HL-60 (cell line): ENCODE measurements at regions not wholly inside any gene's neighbourhood (a gene's known extent, or its start where the extent isn't known, plus 50 kb on each side); places are given as distances from the start of the nearest gene placed in this dataset.

Source experiments
- DNase-seq, 2 experiments: peaks; one replicate each; pipeline ENCODE4 v3.0.0-alpha.2; 2010 to 2020; ENCODE audit warnings: low read depth in 1 of 2, low spot score in 1 of 2
- H3K27ac ChIP-seq: fragments of 250-450 bp; sonication (Bioruptor Pico); replicated peaks from 2 replicates; pipeline ENCODE4 v1.5.1; 2020; ENCODE audit warnings: mild to moderate bottlenecking, moderate library complexity
- H3K27me3 ChIP-seq: fragments of 250-450 bp; sonication (Bioruptor Pico); 2 replicates; pipeline ENCODE4 v1.5.1; 2021; ENCODE audit warnings: mild to moderate bottlenecking, moderate library complexity; ENCODE audit not compliant: insufficient read depth, poor library complexity, severe bottlenecking
- H3K4me3 ChIP-seq: replicated peaks from 2 replicates; pipeline ENCODE4 v1.5.1; 2011; ENCODE audit warnings: mild to moderate bottlenecking, control low read depth, low read length; ENCODE audit not compliant: insufficient read depth
- GABPA ChIP-seq: IDR thresholded peaks from 2 replicates; pipeline ENCODE4 v1.6.1; 2012; ENCODE audit warnings: low read depth
- POLR2AphosphoS5 ChIP-seq: IDR thresholded peaks from 2 replicates; pipeline ENCODE4 v1.6.1; 2012; ENCODE audit warnings: low read depth
- SPI1 ChIP-seq: IDR thresholded peaks from 2 replicates; pipeline ENCODE4 v1.6.1; 2012; ENCODE audit warnings: low read depth, mild to moderate bottlenecking, borderline replicate concordance
- TF ChIP-seq, protein P1 (sequence below): IDR thresholded peaks from 2 replicates; pipeline ENCODE4 v1.6.1; 2012; ENCODE audit warnings: low read depth; ENCODE audit not compliant: insufficient replicate concordance
- TF ChIP-seq, protein P2 (sequence below): IDR thresholded peaks from one replicate; pipeline ENCODE4 v1.5.1; 2011; ENCODE audit warnings: low read length, control low read depth, inconsistent platforms; ENCODE audit not compliant: insufficient read depth

DNA sequence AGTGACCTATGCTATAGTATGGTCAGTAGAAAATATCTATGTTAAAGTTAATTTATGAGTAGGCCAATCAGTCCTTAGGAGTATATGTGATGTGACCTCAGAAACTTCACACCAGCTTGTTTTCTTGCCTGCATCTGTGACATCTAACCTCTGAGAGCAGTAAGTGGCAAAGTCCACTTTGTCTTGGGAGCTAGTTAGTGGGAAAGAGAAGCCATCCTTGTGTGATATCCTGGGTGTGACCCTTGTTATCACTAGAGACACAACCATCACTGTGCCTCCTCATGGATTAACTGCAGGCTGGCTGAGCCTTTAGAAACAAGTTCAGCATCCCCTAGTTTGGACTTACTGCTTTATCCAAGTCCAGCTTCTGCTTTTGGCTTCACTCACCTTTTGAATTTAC is 170.6 kb upstream of the STXBP6 start:
- DNase-seq = no peak
- no peak overlapping the region for H3K27ac ChIP-seq
- H3K27me3 ChIP-seq = no peaks in the 10 kb centered on the region
- H3K4me3 ChIP-seq = no peak overlapping the region
- TF ChIP-seq POLR2AphosphoS5 (no peak), GABPA (no peak), SPI1 (no peak)
- TF ChIP-seq, protein P1, sequence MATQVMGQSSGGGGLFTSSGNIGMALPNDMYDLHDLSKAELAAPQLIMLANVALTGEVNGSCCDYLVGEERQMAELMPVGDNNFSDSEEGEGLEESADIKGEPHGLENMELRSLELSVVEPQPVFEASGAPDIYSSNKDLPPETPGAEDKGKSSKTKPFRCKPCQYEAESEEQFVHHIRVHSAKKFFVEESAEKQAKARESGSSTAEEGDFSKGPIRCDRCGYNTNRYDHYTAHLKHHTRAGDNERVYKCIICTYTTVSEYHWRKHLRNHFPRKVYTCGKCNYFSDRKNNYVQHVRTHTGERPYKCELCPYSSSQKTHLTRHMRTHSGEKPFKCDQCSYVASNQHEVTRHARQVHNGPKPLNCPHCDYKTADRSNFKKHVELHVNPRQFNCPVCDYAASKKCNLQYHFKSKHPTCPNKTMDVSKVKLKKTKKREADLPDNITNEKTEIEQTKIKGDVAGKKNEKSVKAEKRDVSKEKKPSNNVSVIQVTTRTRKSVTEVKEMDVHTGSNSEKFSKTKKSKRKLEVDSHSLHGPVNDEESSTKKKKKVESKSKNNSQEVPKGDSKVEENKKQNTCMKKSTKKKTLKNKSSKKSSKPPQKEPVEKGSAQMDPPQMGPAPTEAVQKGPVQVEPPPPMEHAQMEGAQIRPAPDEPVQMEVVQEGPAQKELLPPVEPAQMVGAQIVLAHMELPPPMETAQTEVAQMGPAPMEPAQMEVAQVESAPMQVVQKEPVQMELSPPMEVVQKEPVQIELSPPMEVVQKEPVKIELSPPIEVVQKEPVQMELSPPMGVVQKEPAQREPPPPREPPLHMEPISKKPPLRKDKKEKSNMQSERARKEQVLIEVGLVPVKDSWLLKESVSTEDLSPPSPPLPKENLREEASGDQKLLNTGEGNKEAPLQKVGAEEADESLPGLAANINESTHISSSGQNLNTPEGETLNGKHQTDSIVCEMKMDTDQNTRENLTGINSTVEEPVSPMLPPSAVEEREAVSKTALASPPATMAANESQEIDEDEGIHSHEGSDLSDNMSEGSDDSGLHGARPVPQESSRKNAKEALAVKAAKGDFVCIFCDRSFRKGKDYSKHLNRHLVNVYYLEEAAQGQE = no peak
- TF ChIP-seq, protein P2, sequence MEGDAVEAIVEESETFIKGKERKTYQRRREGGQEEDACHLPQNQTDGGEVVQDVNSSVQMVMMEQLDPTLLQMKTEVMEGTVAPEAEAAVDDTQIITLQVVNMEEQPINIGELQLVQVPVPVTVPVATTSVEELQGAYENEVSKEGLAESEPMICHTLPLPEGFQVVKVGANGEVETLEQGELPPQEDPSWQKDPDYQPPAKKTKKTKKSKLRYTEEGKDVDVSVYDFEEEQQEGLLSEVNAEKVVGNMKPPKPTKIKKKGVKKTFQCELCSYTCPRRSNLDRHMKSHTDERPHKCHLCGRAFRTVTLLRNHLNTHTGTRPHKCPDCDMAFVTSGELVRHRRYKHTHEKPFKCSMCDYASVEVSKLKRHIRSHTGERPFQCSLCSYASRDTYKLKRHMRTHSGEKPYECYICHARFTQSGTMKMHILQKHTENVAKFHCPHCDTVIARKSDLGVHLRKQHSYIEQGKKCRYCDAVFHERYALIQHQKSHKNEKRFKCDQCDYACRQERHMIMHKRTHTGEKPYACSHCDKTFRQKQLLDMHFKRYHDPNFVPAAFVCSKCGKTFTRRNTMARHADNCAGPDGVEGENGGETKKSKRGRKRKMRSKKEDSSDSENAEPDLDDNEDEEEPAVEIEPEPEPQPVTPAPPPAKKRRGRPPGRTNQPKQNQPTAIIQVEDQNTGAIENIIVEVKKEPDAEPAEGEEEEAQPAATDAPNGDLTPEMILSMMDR = no peak

- no peak overlapping the region for H3K27ac ChIP-seq
- no peak for DNase-seq
- H3K4me3 ChIP-seq = no peak overlapping the region
- TF ChIP-seq, protein P2 = no peak
- no peak for TF ChIP-seq POLR2AphosphoS5
- no peak for TF ChIP-seq SPI1
- TF ChIP-seq, protein P1 = no peak
- TF ChIP-seq GABPA = no peak
- no peaks in the 10 kb centered on the region for H3K27me3 ChIP-seq
These were observed 165.7 kb upstream of the STXBP6 start for GRCh38 chr14:25215607-25216006.

- Histone ChIP-seq H3K4me3 (no peak overlapping the region), H3K27ac (no peak overlapping the region), H3K27me3 (peaks cover under 1% of the 10 kb centered on the region)
- DNase-seq = no peak
- TF ChIP-seq, protein P2 = no peak
These were observed 147.9 kb upstream of the STXBP6 start for GRCh38 chr14:25197885-25198284.

GRCh38 chr14:25180221-25180620 is 130.3 kb upstream of the STXBP6 start:
- Histone ChIP-seq H3K4me3 (no peak overlapping the region), H3K27ac (no peak overlapping the region), H3K27me3 (no peaks in the 10 kb centered on the region)
- TF ChIP-seq, protein P2 = no peak
- TF ChIP-seq GABPA = no peak
- no peak for TF ChIP-seq POLR2AphosphoS5
- TF ChIP-seq, protein P1 = no peak
- TF ChIP-seq SPI1 = no peak
- DNase-seq = no peak
